GM13977 (cell line): ENCODE measurements at regions not wholly inside any gene's neighbourhood (a gene's known extent, or its start where the extent isn't known, plus 50 kb on each side); places are given as distances from the start of the nearest gene placed in this dataset.

Experiments
- DNase-seq: peaks from one replicate; pipeline ENCODE4 v3.0.0; 2012; ENCODE audit warnings: low spot score
- CTCF ChIP-seq: IDR thresholded peaks from 2 replicates; pipeline ENCODE4 v1.5.1; 2012; ENCODE audit warnings: mild to moderate bottlenecking, control low read depth; ENCODE audit not compliant: insufficient read depth; ENCODE audit errors: extremely low read depth, missing control alignments
- in situ Hi-C: fragments of 300-500 bp; cut with MboI; formaldehyde crosslinking; loops from one replicate; pipeline ENCODE4 v1.12.0; 2022; ENCODE audit warnings: low sequenced_read_pairs, low pct_unique_long_range_greater_than_20kb, mixed read lengths, inconsistent platforms; ENCODE audit not compliant: unreplicated experiment

DNA sequence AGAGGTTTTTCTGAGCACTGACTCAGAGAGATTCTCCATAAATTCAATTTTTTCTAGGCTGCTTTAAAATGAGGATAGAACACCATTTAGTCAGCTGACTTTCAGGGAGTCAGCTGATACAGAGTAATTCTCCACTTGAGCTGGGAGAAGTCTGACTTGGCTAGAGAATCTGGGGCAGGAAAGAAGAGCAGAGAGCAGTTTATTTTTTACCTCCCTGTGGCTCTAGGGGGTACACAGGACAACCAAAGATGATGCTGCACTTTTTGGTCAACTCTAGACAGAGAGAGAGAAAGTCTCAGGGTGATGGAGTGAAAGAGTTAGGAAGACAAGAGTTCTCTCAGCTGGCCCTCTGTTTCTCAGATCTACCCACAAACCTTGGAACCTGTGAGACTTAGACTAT, 67.3 kb upstream of the EED start:
- no peak for TF ChIP-seq CTCF
- DNase-seq = no peak
- in situ Hi-C loops = no loop called here

DNA sequence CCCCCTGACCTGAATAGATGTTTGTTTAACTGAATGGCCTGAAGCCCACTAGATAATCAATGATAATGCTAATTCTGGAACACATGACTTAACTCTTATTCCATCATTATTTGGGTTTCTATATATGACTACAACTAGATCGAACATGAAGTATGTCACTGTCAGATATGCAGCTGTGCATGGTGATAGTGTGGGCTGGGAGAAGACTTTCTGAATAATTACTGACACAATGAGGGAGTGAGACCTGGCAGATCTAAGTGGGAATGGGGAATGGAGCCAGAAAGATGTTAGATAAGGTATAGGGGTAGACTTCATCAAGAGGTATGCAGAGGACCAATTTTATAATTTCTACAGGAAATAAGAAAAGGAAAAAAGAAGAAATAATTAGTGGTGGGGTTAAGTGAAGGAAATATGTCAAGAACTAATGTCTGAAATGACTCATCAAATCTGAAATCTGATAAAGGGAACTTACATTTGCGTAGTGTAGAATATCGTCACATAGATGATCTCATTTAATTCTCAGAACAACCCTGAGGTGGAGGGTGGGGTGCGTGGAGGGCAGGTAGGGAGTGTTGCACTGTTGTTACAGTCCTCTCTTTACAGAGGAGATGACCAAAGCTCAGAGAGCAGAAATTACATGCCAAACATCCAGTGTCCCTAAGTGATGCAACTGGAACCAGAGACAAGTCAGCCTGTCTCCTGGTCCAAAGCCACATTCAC, 68.2 kb upstream of the EED start:
- in situ Hi-C loops = no loop called here
- no peak for TF ChIP-seq CTCF
- DNase-seq = peak; percentile 60

DNA sequence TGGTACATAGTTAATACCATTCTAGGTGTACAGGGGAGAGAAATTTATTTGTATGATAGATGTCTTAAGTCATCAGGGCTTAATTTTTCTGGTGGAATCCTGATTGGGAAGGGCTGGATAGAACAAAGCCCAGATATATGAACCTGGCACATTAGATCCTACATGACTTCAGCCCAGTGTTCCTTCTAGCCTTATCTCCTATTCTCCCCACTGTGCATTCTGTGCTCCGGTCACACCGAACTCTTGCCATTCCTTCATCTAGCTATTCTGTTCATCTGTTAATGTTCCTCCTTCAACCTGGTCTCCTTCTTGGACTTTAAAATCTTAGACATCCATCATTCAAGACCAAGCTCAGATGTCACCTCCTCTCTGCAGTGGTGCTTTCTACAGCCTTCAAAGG, 68.9 kb upstream of the EED start:
- no peak for TF ChIP-seq CTCF
- no peak for DNase-seq
- in situ Hi-C loops = no loop called here

DNA sequence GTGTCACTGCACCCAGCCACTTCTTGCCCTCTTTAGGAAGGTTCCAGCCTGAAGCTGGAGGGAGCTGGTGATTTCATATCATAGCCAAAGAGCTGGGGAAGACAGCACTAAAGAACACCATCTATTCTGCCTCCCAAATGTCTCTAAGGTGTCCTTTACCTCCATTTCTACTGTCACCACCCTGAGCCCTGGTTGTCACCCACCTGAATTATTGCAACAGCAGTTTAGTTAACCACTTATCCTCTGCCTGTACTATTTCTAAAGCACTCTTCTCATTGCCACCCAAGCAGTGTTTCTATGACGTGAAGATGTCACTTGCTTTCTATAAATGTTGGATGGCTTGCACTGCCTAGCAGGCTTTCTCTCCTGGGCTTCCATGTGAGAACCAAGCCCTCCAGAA, 69.4 kb upstream of the EED start:
- in situ Hi-C loops = no loop called here
- no peak for DNase-seq
- TF ChIP-seq CTCF = no peak

GRCh38 chr11:86174101-86175046, 70.2 kb upstream of the EED start:
- DNase-seq = no peak

DNA sequence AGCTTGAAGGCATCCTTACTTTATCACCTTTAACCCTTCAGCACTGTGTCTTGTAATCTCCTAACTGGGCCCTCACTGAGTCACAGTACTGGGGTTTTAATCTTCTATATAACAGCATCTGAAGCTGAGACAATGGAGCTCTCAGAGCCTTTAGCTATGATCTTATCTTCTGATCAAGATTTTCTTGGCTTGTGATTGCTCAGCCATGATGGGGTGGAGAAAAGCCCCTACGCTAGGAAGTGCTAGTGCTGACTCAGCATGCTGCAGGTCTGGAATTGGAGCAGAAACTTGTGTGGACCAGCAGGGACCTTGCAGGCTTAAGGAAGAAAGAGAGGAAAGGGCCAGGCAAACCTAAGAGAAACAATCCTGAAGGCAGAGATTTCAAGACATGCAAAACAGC, 71.7 kb upstream of the EED start:
- in situ Hi-C loops = no loop called here
- no peak for TF ChIP-seq CTCF

More at GRCh38 chr11:86174101-86175046, 70.2 kb upstream of the EED start:
- no peak for TF ChIP-seq CTCF
- in situ Hi-C loops = no loop called here

More for the DNA sequence above, 71.7 kb upstream of the EED start:
- no peak for DNase-seq
